Lung (tissue), 11 donors: ENCODE measurements at regions not wholly inside any gene's neighbourhood (a gene's known extent, or its start where the extent isn't known, plus 50 kb on each side); places are given as distances from the start of the nearest gene placed in this dataset.

Experiments
- ATAC-seq: fragments of 200-7000 bp; cut with Tn5 transposase; one replicate; pipeline ENCODE4 v1.9.1; 2020; ENCODE audit warnings: moderate number of reproducible peaks; ENCODE audit not compliant: insufficient read depth, low FRiP score
- DNase-seq, 3 donors: peaks; one replicate each; pipeline ENCODE4 v3.0.0-alpha.2; 2013 to 2017
- H3K27ac ChIP-seq, 2 donors: one replicate each; pipeline ENCODE4 v1.5.1; 2013; ENCODE audit warnings: mild to moderate bottlenecking in 2 of 2, moderate library complexity in 2 of 2, control low read depth in 1 of 2, inconsistent platforms in 1 of 2, low read depth in 1 of 2, low read length in 1 of 2
- H3K27me3 ChIP-seq, 3 donors: one replicate each; pipeline ENCODE4 v1.5.1; 2013; ENCODE audit warnings: low read length in 2 of 3; ENCODE audit not compliant: control insufficient read depth in 3 of 3, insufficient read depth in 3 of 3
- H3K36me3 ChIP-seq, 4 donors: one replicate each; pipeline ENCODE4 v1.5.1; 2013; ENCODE audit warnings: low read length in 4 of 4, mild to moderate bottlenecking in 1 of 4, moderate library complexity in 1 of 4; ENCODE audit not compliant: control insufficient read depth in 4 of 4, insufficient read depth in 4 of 4
- H3K4me1 ChIP-seq, 5 donors: one replicate each; pipeline ENCODE4 v1.5.1; 2013; ENCODE audit warnings: low read length in 5 of 5, mild to moderate bottlenecking in 2 of 5, moderate library complexity in 1 of 5; ENCODE audit not compliant: control insufficient read depth in 5 of 5, insufficient read depth in 5 of 5
- H3K4me3 ChIP-seq: one replicate; pipeline ENCODE4 v1.5.1; 2013; ENCODE audit warnings: mild to moderate bottlenecking, control low read depth, moderate library complexity
- H3K9ac ChIP-seq, 2 donors: one replicate each; pipeline ENCODE4 v1.5.1; 2013; ENCODE audit warnings: low read length in 2 of 2, control low read depth in 1 of 2; ENCODE audit not compliant: insufficient read depth in 1 of 2
- H3K9me3 ChIP-seq, 4 donors: one replicate each; pipeline ENCODE4 v1.5.1; 2013; ENCODE audit warnings: low read length in 3 of 4, mild to moderate bottlenecking in 1 of 4, moderate library complexity in 1 of 4; ENCODE audit not compliant: control insufficient read depth in 4 of 4, insufficient read depth in 3 of 4
- WGBS, 2 donors: extraction: QIAGEN DNeasy Blood & Tissue Kit; methylation state at CpG; one replicate each; pipeline ENCODE4 v1.1.7; 2013; 5-methylcytosine and 5-hydroxymethylcytosine counted together
- TF ChIP-seq, protein P1 (sequence below): IDR thresholded peaks from 2 replicates; pipeline ENCODE4 v1.5.1; 2012; ENCODE audit warnings: mild to moderate bottlenecking; ENCODE audit errors: control extremely low read depth, extremely low read depth
- donor health status: control.
- donor health status: control.
- donor health status: Bipolar disorder and iron deficiency.
- donor health status: healthy.
- donor health status: DM: yes; HTN: yes; CAD: no.

DNA sequence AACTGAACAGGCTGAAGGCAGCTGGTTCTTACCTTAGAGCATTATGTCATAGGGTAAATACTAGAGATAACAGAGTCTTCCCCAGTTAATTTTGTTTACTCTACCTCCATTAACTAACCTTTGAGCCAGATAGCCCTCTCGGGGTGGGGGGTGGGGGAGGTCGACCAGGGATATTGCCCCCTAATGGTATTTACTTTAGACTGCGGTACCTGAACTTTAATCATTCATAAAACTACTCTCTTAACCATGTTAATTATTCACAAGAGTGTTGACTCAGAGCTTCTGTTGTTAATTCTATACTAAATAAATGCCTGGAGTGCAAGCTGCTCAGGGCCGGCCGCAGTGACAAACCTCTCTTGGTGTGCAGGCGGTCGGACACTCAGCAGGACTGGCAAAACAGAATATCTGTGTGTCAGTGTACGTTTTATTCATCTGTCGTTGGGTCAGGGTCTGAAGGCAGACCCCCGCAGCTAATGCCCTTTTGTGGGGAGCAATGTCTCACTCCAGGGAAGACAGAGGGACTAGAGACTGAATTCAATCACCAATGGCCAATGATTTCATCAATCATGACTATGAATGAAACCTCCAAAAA is 152.4 kb upstream of the COL21A1 start:
- DNase-seq, result no peak
- Histone ChIP-seq H3K27ac (no peak overlapping the region), H3K27me3 (no peaks in the 10 kb centered on the region), H3K9ac (no peak overlapping the region), H3K36me3 (no peaks in the 10 kb centered on the region), H3K4me3 (no peak overlapping the region), H3K9me3 (no peaks in the 10 kb centered on the region), H3K4me1 (peaks cover 0 to 7% (median 0%) of the 10 kb centered on the region in 5 donors)
- TF ChIP-seq, protein P1, sequence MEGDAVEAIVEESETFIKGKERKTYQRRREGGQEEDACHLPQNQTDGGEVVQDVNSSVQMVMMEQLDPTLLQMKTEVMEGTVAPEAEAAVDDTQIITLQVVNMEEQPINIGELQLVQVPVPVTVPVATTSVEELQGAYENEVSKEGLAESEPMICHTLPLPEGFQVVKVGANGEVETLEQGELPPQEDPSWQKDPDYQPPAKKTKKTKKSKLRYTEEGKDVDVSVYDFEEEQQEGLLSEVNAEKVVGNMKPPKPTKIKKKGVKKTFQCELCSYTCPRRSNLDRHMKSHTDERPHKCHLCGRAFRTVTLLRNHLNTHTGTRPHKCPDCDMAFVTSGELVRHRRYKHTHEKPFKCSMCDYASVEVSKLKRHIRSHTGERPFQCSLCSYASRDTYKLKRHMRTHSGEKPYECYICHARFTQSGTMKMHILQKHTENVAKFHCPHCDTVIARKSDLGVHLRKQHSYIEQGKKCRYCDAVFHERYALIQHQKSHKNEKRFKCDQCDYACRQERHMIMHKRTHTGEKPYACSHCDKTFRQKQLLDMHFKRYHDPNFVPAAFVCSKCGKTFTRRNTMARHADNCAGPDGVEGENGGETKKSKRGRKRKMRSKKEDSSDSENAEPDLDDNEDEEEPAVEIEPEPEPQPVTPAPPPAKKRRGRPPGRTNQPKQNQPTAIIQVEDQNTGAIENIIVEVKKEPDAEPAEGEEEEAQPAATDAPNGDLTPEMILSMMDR, result no peak
- WGBS, 2 donors, result 69 to 77% methylated on average over 10 of the region's 10 CpGs
- ATAC-seq, result no peak

DNA sequence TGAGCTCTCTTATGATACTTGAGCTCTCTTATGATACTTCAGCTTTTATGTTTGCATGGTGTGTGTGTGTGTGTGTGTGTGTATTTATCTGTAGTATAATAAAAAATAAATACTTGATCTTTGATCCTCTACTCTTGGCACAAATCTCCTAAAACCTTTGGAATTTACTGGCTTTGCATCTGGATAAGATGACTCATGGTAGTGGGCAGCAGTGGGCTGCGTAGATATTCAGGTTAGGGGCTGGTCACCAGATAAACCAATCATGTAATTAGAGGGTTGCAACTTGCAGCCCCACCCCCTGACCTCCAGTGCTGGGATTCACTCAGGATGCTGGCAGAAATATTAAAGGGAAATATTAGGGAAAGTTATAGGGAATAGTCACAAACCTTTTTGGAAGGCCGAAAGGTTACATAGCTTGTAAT is 151.9 kb upstream of the COL21A1 start:
- Histone ChIP-seq H3K9ac (no peak overlapping the region), H3K27me3 (no peaks in the 10 kb centered on the region), H3K4me3 (no peak overlapping the region), H3K36me3 (no peaks in the 10 kb centered on the region), H3K27ac (no peak overlapping the region), H3K9me3 (no peaks in the 10 kb centered on the region), H3K4me1 (peaks cover 0 to 7% (median 0%) of the 10 kb centered on the region in 5 donors)
- TF ChIP-seq, protein P1, result no peak
- DNase-seq (no peak), ATAC-seq (no peak)
- WGBS, 2 donors, result 66 to 86% methylated on average over 2 of the region's 2 CpGs

DNA sequence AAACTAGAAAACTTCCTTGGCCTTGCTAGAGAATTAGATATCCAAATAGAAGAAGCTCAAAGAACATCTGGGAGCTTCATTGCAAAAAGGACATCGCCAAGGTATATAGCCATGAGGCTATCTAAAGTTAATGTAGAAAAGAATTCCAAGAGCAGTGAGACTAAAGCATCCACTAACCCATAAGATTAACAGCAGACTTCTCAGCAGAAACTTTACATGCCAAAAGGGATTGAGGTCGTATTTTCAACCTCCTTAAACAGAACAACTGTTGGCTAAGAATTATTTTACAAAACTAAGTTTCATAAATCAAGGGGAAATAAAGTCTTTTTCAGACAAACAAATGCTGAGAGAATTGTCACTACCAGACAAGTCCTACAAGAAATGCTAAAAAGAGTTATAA is 149.1 kb upstream of the COL21A1 start:
- H3K36me3 ChIP-seq, result no peaks in the 10 kb centered on the region
- DNase-seq (no peak), ATAC-seq (no peak)
- 81 to 90% methylated on average over 2 of the region's 2 CpGs for WGBS, 2 donors
- H3K27ac ChIP-seq, result no peak overlapping the region
- no peaks in the 10 kb centered on the region for H3K4me1 ChIP-seq
- no peak overlapping the region for H3K4me3 ChIP-seq
- H3K27me3 ChIP-seq, result no peaks in the 10 kb centered on the region
- no peaks in the 10 kb centered on the region for H3K9me3 ChIP-seq
- H3K9ac ChIP-seq, result no peak overlapping the region
- TF ChIP-seq, protein P1, result no peak
